OCI-LY1 (cell line): ENCODE measurements at regions not wholly inside any gene's neighbourhood (a gene's known extent, or its start where the extent isn't known, plus 50 kb on each side); places are given as distances from the start of the nearest gene placed in this dataset.

Experiments used
- EZH2 ChIP-seq: fragments of 200-600 bp; sonication (generic), shearing (Covaris generic); IDR thresholded peaks from 2 replicates; pipeline ENCODE4 v1.8.0; 2017; ENCODE audit warnings: borderline replicate concordance, mixed run types, mild to moderate bottlenecking, antibody characterized with exemption, low read length, moderate library complexity, mixed read lengths
- TF ChIP-seq, protein P1 (sequence below): fragments of 200-600 bp; sonication (generic), shearing (Covaris generic); IDR thresholded peaks from 2 replicates; pipeline ENCODE4 v1.5.1; 2017; ENCODE audit warnings: mild to moderate bottlenecking, antibody characterized with exemption, low read length, moderate library complexity, mixed read lengths

DNA sequence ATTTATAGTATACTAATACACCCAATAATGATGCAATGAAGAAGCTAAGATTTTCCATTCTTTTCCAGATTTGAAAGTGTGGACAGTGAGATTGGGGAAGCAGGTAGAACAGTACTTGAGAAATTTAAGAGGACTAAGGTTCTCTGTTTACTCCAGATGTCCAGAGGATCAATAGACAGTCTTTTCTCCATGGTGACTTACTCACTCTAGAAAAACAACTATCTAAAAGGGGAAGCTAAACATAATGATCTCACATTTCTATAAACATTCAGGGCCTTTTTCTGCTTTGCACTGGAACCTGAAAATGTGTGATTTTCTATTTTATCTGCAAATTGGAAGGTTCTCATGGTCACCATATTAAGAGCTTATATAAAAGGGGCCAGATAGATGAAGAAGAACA, 93.9 kb upstream of the ZBTB18 start:
- no peak for TF ChIP-seq EZH2
- TF ChIP-seq, protein P1, sequence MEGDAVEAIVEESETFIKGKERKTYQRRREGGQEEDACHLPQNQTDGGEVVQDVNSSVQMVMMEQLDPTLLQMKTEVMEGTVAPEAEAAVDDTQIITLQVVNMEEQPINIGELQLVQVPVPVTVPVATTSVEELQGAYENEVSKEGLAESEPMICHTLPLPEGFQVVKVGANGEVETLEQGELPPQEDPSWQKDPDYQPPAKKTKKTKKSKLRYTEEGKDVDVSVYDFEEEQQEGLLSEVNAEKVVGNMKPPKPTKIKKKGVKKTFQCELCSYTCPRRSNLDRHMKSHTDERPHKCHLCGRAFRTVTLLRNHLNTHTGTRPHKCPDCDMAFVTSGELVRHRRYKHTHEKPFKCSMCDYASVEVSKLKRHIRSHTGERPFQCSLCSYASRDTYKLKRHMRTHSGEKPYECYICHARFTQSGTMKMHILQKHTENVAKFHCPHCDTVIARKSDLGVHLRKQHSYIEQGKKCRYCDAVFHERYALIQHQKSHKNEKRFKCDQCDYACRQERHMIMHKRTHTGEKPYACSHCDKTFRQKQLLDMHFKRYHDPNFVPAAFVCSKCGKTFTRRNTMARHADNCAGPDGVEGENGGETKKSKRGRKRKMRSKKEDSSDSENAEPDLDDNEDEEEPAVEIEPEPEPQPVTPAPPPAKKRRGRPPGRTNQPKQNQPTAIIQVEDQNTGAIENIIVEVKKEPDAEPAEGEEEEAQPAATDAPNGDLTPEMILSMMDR = no peak
